ENCODE measurements at regions not wholly inside any gene's neighbourhood (a gene's known extent, or its start where the extent isn't known, plus 50 kb on each side); places are given as distances from the start of the nearest gene placed in this dataset.

DNA sequence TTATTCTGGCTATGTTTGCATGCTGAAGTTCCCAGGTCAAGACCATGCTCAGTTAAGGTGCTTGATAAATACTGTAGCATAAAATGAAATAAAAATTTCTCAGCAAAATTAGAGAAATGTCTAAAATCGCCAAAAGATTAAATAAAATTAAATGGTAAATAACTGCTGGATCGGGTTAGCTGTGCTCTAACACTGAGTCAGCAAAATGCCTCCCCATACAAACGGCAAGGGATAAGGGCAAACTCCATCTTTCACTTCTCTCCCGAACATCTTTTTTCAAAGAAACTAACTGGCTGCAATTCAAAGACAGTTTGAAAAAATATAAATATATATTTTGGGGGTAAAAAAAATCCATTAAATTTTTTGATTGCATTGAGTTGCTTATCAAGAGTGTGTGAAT, 162.2 kb upstream of the ZFHX3 start:
- H3K27ac ChIP-seq (ENCODE audit: low read depth, low read length), result no peak overlapping the region
- peaks cover 18% of the 10 kb centered on the region; the same call in 1 of the 2 replicates for H3K4me1 ChIP-seq (ENCODE audit: insufficient read depth, low read length)
- H3K9me3 ChIP-seq (ENCODE audit: insufficient read depth, low read depth, low read length), result no peaks in the 10 kb centered on the region
- no peaks in the 10 kb centered on the region for H3K36me3 ChIP-seq (ENCODE audit: insufficient read depth, low read length)
- H3K9ac ChIP-seq (ENCODE audit: low read depth, low read length), result no peak overlapping the region
- H3K27me3 ChIP-seq (ENCODE audit: insufficient read depth, low read length), result no peaks in the 10 kb centered on the region
- no peak overlapping the region for H3K4me3 ChIP-seq (ENCODE audit: low read length)
- 98% methylated on average over 4 of the region's 4 CpGs for WGBS

DNA sequence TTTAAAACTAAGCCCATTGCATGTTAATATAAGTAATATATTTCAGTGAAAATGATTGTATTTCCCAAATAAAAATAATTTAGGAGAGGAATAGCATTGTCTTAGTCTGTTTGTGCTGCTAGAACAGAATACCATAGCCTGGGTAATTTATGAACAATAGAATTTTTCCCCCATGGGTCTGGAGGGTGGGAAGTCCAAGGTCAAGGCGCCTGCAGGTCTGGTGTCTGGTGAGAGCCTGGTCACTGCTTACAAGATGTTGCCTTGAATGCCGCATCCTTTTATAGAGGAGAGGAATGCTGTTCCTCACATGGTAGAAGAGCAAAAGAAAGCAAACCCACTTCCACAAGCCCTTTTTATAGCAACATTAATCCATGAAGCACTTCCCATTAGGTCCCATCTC, 161.3 kb upstream of the ZFHX3 start:
- 96% methylated on average over 2 of the region's 2 CpGs for WGBS
- H3K27me3 ChIP-seq (ENCODE audit: insufficient read depth, low read length), result no peaks in the 10 kb centered on the region
- no peaks in the 10 kb centered on the region for H3K9me3 ChIP-seq (ENCODE audit: insufficient read depth, low read depth, low read length)
- H3K36me3 ChIP-seq (ENCODE audit: insufficient read depth, low read length), result no peaks in the 10 kb centered on the region
- no peak overlapping the region for H3K4me3 ChIP-seq (ENCODE audit: low read length)
- H3K4me1 ChIP-seq (ENCODE audit: insufficient read depth, low read length), result peaks cover 10% of the 10 kb centered on the region; the same call in 1 of the 2 replicates
- H3K9ac ChIP-seq (ENCODE audit: low read depth, low read length), result no peak overlapping the region
- H3K27ac ChIP-seq (ENCODE audit: low read depth, low read length), result no peak overlapping the region

DNA sequence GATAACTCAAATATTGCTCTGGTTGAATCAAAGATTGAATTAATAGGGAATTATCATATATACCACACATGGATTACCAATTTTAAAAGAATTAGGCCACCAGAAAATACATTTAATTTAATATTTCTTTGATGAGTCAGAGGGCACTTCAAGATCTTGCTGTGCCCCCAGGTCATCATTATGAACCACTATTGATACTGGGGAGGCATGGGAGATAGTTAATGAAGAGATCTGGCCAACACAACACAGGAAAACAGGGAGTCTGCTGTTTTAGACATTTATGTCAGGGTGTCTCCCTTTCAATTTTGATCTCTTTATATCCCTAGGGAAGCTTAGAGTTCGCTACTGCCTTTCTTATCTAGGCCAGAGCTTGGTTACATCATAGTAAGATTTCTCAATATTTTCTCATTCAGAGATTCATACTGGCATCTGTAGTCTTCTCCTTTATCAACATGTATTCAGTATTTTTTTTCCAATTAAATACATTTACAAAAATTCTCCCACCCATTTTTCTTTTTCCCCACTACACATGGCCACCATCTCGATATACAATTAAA, 158.3 kb upstream of the ZFHX3 start:
- over 99% methylated on average over 2 of the region's 2 CpGs for WGBS
- Histone ChIP-seq H3K36me3 (ENCODE audit: insufficient read depth, low read length) (no peaks in the 10 kb centered on the region), H3K27me3 (ENCODE audit: insufficient read depth, low read length) (no peaks in the 10 kb centered on the region), H3K9ac (ENCODE audit: low read depth, low read length) (no peak overlapping the region), H3K4me3 (ENCODE audit: low read length) (no peak overlapping the region), H3K27ac (ENCODE audit: low read depth, low read length) (no peak overlapping the region), H3K9me3 (ENCODE audit: insufficient read depth, low read depth, low read length) (no peaks in the 10 kb centered on the region), H3K4me1 (ENCODE audit: insufficient read depth, low read length) (no peaks in the 10 kb centered on the region)

DNA sequence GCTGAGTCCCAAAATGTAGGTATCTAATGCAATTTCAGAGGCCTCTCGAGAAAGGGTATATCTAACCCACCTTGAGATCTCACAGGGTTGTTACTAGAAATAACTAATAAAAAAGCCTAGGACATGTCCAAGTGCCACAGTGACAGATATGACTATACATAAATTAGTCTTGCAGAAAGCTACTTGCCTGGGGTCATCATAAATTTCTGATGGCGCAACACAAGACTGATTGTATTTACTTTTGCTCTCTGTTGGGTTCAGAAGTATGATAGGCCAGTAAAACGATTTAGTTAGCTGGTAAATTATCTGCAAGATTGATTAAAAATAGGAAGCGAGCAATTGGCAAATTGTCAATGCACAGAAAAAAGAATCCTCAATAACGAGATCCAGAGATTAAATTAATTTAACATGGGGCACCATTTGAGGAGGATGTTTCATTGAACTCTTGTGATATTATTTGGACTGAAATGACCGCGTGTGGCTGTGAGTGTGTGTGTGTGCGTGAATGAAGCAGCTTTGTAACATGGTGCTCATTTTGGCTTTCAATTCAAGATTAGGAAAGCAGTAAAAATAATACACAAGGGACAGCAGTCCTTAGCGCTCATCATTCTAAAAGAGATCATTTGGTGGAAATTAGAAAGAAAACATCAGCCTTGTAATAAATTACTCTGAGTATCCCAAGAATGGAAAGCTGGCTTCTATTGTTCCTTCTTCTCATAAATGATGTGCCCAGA, 157.4 kb upstream of the ZFHX3 start:
- H3K9ac ChIP-seq (ENCODE audit: low read depth, low read length), result no peak overlapping the region
- H3K4me3 ChIP-seq (ENCODE audit: low read length), result no peak overlapping the region
- no peaks in the 10 kb centered on the region for H3K36me3 ChIP-seq (ENCODE audit: insufficient read depth, low read length)
- H3K9me3 ChIP-seq (ENCODE audit: insufficient read depth, low read depth, low read length), result no peaks in the 10 kb centered on the region
- no peak overlapping the region for H3K27ac ChIP-seq (ENCODE audit: low read depth, low read length)
- WGBS, result 86% methylated on average over 8 of the region's 9 CpGs
- no peaks in the 10 kb centered on the region for H3K4me1 ChIP-seq (ENCODE audit: insufficient read depth, low read length)
- no peaks in the 10 kb centered on the region for H3K27me3 ChIP-seq (ENCODE audit: insufficient read depth, low read length)

DNA sequence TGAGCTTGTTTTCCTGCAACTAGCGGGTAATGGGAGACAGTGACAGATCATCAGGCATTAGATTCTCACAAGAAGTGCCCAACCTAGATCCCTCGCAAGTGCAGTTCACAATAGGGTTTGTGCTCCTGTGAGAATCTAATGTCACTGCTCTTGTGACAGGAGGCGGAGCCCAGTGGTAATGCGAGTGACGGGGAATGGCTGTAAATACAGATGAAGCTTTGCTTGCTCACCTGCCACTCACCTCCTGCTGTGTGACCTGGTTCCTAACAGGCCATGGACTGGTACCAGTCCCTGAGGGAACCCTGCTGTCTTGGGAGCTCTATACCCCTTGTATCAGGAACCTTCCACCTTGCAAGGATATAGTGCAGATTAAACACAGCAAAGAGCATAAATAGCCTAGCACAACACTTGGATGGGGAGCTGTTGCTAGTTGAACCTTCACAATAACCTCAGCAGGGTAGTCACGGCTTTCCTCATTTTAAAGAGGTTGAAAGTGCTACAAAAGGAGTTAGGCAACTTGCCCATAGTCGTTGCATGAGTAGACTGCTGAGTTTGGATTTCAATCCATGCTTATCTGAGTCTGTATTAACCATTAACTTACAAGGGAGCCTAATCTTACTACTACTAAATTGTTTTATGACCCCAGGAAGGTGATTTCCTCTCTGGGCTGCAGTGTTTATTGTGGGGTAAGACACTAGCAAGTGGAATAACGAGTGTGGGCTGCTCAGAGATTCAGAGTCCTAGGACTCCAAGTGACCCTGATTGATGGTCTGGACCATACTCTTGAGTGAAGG, 156.6 kb upstream of the ZFHX3 start:
- Histone ChIP-seq H3K9me3 (ENCODE audit: insufficient read depth, low read depth, low read length) (no peaks in the 10 kb centered on the region), H3K27ac (ENCODE audit: low read depth, low read length) (no peak overlapping the region), H3K4me1 (ENCODE audit: insufficient read depth, low read length) (no peaks in the 10 kb centered on the region), H3K27me3 (ENCODE audit: insufficient read depth, low read length) (no peaks in the 10 kb centered on the region), H3K4me3 (ENCODE audit: low read length) (no peak overlapping the region), H3K36me3 (ENCODE audit: insufficient read depth, low read length) (no peaks in the 10 kb centered on the region), H3K9ac (ENCODE audit: low read depth, low read length) (no peak overlapping the region)
- WGBS, result 90% methylated on average over 8 of the region's 8 CpGs

DNA sequence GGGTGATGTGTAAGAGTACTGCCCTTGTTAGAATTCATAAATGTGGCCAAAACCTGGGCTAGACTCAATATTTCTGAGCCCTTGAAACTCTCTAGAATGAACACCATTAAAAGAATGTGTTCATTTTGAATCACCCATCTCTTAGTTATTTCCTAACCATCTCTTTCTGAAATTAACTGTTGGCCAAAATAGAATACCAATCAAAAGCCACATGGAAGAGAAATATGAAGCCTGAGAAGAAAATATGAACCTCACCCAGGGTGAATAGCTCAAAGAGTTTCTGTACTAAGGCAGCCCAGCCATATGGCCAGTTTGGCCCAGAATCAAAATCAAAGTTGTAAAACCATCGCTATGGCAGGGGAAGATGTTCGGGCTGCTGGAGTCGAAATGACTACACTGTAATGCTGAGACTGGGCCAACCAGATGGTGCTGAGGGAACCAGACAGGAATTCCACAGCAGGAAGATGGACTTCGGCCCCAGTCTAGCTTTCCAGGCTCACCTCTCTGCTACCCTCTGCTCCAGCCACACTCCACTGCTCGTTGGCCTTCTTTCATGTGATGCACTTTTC, 154.3 kb upstream of the ZFHX3 start:
- 93% methylated on average over 5 of the region's 5 CpGs for WGBS
- no peak overlapping the region for H3K27ac ChIP-seq (ENCODE audit: low read depth, low read length)
- no peaks in the 10 kb centered on the region for H3K27me3 ChIP-seq (ENCODE audit: insufficient read depth, low read length)
- H3K4me1 ChIP-seq (ENCODE audit: insufficient read depth, low read length), result no peaks in the 10 kb centered on the region
- H3K9me3 ChIP-seq (ENCODE audit: insufficient read depth, low read depth, low read length), result no peaks in the 10 kb centered on the region
- no peak overlapping the region for H3K4me3 ChIP-seq (ENCODE audit: low read length)
- H3K9ac ChIP-seq (ENCODE audit: low read depth, low read length), result no peak overlapping the region
- no peaks in the 10 kb centered on the region for H3K36me3 ChIP-seq (ENCODE audit: insufficient read depth, low read length)

DNA sequence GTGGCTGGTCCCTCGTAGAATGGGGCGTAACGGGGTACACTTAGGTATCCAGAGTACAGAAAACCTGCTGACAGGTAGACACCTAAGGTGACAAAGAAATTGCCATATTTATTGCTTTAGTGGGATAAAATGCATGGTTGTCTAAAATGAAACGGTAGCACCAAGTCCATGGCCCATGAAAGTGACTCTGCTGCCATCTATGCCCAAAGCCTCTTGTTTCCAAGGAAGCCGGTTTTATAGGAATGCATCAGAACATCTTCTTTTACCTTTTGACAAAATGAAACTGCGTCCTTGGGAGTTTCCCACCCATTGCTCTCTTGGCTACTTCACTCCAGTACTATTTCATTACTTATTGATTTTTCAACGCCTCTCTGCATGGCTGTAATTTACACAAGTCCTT, 151.3 kb upstream of the ZFHX3 start:
- 88% methylated on average over 7 of the region's 7 CpGs for WGBS
- H3K36me3 ChIP-seq (ENCODE audit: insufficient read depth, low read length), result no peaks in the 10 kb centered on the region
- no peaks in the 10 kb centered on the region for H3K4me1 ChIP-seq (ENCODE audit: insufficient read depth, low read length)
- no peaks in the 10 kb centered on the region for H3K9me3 ChIP-seq (ENCODE audit: insufficient read depth, low read depth, low read length)
- H3K27me3 ChIP-seq (ENCODE audit: insufficient read depth, low read length), result peaks cover 2% of the 10 kb centered on the region; the same call in 1 of the 2 replicates
- H3K27ac ChIP-seq (ENCODE audit: low read depth, low read length), result no peak overlapping the region
- H3K4me3 ChIP-seq (ENCODE audit: low read length), result no peak overlapping the region
- no peak overlapping the region for H3K9ac ChIP-seq (ENCODE audit: low read depth, low read length)

DNA sequence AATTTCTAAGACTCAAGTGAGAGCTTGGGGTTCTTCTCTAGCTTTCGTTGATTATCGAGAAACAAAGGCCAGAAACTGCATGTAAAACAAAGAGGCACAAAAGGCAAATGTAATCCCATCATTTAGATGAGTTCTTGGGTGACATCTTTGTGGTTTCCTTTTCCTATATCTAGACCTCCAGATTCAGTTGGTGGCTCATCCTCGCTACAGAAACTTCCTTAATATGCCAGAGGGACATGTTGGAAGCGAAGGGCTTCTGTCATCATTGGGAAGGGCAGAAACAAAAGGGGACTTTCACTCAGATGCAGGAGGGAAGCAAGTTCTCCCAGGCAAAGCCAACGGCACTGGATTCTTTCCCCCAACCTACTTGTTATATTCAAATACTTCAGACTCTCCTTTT, 150.6 kb upstream of the ZFHX3 start:
- Histone ChIP-seq H3K4me3 (ENCODE audit: low read length) (no peak overlapping the region), H3K4me1 (ENCODE audit: insufficient read depth, low read length) (no peaks in the 10 kb centered on the region), H3K36me3 (ENCODE audit: insufficient read depth, low read length) (no peaks in the 10 kb centered on the region), H3K27me3 (ENCODE audit: insufficient read depth, low read length) (peaks cover 2% of the 10 kb centered on the region; the same call in 1 of the 2 replicates), H3K9me3 (ENCODE audit: insufficient read depth, low read depth, low read length) (no peaks in the 10 kb centered on the region), H3K9ac (ENCODE audit: low read depth, low read length) (no peak overlapping the region), H3K27ac (ENCODE audit: low read depth, low read length) (no peak overlapping the region)
- WGBS, result 88% methylated on average over 5 of the region's 5 CpGs

DNA sequence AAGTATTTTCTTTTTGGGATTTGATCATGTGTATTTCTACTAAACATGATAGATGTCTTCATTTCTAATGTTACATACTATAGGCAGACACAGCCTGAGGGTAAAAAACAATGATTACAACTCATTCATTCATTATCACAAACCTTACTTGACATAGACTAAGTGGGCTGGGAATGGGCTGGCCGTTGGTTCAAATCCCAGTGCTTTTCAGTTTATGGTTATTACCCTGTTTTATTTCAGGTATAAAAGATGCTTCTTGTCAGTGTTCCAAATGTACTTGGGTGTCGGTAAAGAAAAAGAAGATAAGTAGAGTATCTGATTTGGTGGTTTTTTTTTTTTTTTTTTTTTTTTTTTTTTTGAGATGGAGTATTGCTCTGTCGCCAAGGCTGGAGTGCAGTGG, 149.7 kb upstream of the ZFHX3 start:
- no peak overlapping the region for H3K27ac ChIP-seq (ENCODE audit: low read depth, low read length)
- WGBS, result 88% methylated on average over 3 of the region's 3 CpGs
- H3K36me3 ChIP-seq (ENCODE audit: insufficient read depth, low read length), result no peaks in the 10 kb centered on the region
- no peak overlapping the region for H3K4me3 ChIP-seq (ENCODE audit: low read length)
- H3K9me3 ChIP-seq (ENCODE audit: insufficient read depth, low read depth, low read length), result no peaks in the 10 kb centered on the region
- H3K27me3 ChIP-seq (ENCODE audit: insufficient read depth, low read length), result peaks cover 2% of the 10 kb centered on the region; the same call in 1 of the 2 replicates
- H3K9ac ChIP-seq (ENCODE audit: low read depth, low read length), result no peak overlapping the region
- H3K4me1 ChIP-seq (ENCODE audit: insufficient read depth, low read length), result no peaks in the 10 kb centered on the region

DNA sequence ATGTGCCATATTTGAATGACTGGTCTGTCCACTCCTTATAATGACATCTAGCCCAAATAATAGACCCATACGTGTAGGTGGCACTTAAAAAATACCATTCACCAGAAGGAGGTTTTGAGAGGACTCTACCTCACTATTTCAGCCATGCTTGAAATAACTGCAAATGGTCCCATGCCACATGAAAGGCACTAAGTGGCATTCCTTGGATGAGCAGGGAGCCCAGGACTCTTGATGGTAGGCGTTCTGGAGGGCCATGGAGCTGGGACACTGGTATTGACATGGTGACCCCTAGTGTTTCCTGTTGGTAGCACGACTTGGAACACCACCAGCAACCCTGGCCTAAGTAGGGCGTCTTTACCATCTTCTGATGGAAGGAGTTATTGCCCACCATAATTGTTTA, 148.7 kb upstream of the ZFHX3 start:
- Histone ChIP-seq H3K36me3 (ENCODE audit: insufficient read depth, low read length) (no peaks in the 10 kb centered on the region), H3K4me3 (ENCODE audit: low read length) (no peak overlapping the region), H3K27ac (ENCODE audit: low read depth, low read length) (no peak overlapping the region), H3K4me1 (ENCODE audit: insufficient read depth, low read length) (0 out of 2 replicates have a peak, but pooled peaks cover 3% of the 10 kb centered on the region), H3K9me3 (ENCODE audit: insufficient read depth, low read depth, low read length) (no peaks in the 10 kb centered on the region), H3K27me3 (ENCODE audit: insufficient read depth, low read length) (peaks cover 2% of the 10 kb centered on the region; the same call in 1 of the 2 replicates), H3K9ac (ENCODE audit: low read depth, low read length) (no peak overlapping the region)
- WGBS, result 25% methylated on average over 4 of the region's 4 CpGs

DNA sequence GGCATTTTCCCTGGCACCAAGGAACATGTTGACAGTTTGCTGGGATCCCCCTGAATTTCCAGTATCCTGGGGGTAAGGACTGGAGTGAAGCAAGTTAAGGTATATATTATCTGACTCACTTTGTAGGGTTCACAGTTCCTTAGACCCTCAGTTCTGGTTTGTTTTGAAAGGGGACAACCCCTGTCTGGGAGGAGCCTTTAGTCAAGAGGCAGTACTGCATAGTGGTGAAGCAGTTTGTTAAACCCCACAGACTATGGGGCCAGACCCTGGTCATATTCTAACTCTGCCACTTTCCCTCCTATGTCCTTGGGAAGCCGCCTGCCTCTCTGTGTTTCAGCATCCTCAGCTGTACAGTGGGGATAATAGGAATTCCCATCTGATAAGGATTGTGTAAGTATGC, 145.5 kb upstream of the ZFHX3 start:
- H3K4me3 ChIP-seq (ENCODE audit: low read length), result no peak overlapping the region
- H3K27me3 ChIP-seq (ENCODE audit: insufficient read depth, low read length), result peaks cover 2% of the 10 kb centered on the region; the same call in 1 of the 2 replicates
- no peaks in the 10 kb centered on the region for H3K36me3 ChIP-seq (ENCODE audit: insufficient read depth, low read length)
- 0 out of 2 replicates have a peak, but pooled peaks cover 3% of the 10 kb centered on the region for H3K4me1 ChIP-seq (ENCODE audit: insufficient read depth, low read length)
- no peaks in the 10 kb centered on the region for H3K9me3 ChIP-seq (ENCODE audit: insufficient read depth, low read depth, low read length)
- no peak overlapping the region for H3K27ac ChIP-seq (ENCODE audit: low read depth, low read length)
- WGBS, result 100% methylated on average over 1 of the region's 1 CpG
- H3K9ac ChIP-seq (ENCODE audit: low read depth, low read length), result no peak overlapping the region
